Natural killer cell (primary cell): ENCODE measurements at regions not wholly inside any gene's neighbourhood (a gene's known extent, or its start where the extent isn't known, plus 50 kb on each side); places are given as distances from the start of the nearest gene placed in this dataset.

Source experiments
- ATAC-seq, 3 donors: fragments of 150-1000 bp in 2 of 3; fragments of 200-7000 bp in 1 of 3; cut with Tn5 transposase; 1 replicate in 1 of 3; 2 replicates in 2 of 3; pipeline ENCODE4 v1.10.0; 2021; ENCODE audit warnings: mild to moderate bottlenecking in 2 of 3, moderate library complexity in 2 of 3
- DNase-seq, 2 donors: peaks; one replicate each; pipeline versions ENCODE4 v3.0.0 to v3.0.0-alpha.2; 2013 to 2021; ENCODE audit warnings: mixed read lengths in 1 of 2
- H3K27ac ChIP-seq: one replicate; pipeline ENCODE4 v1.5.1; 2013; ENCODE audit warnings: mild to moderate bottlenecking, low read length
- H3K27me3 ChIP-seq: one replicate; pipeline ENCODE4 v1.6.1; 2013; ENCODE audit warnings: low read length; ENCODE audit not compliant: control insufficient read depth, insufficient read depth
- H3K36me3 ChIP-seq: one replicate; pipeline ENCODE4 v1.6.1; 2013; ENCODE audit warnings: low read length; ENCODE audit not compliant: control insufficient read depth, insufficient read depth
- H3K4me1 ChIP-seq: one replicate; pipeline ENCODE4 v1.6.1; 2013; ENCODE audit warnings: low read length; ENCODE audit not compliant: control insufficient read depth, insufficient read depth
- H3K4me3 ChIP-seq: one replicate; pipeline ENCODE4 v1.5.1; 2013; ENCODE audit warnings: low read length
- H3K9me3 ChIP-seq: one replicate; pipeline ENCODE4 v1.6.1; 2013; ENCODE audit warnings: low read length; ENCODE audit not compliant: control insufficient read depth, insufficient read depth
- H3K27ac Mint-ChIP-seq, 2 donors: one replicate each; pipeline ENCODE4 v1.8.0; 2022; ENCODE audit warnings: mild to moderate bottlenecking in 2 of 2, mixed read lengths in 2 of 2, moderate library complexity in 1 of 2
- H3K27me3 Mint-ChIP-seq, 2 donors: one replicate each; pipeline ENCODE4 v1.8.0; 2022; ENCODE audit warnings: low read depth in 2 of 2, mixed read lengths in 2 of 2
- H3K36me3 Mint-ChIP-seq: one replicate; pipeline ENCODE4 v1.8.0; 2022; ENCODE audit warnings: mixed read lengths
- H3K4me1 Mint-ChIP-seq, 2 donors: one replicate each; pipeline ENCODE4 v1.8.0; 2022; ENCODE audit warnings: mixed read lengths in 2 of 2
- H3K4me3 Mint-ChIP-seq: one replicate; pipeline ENCODE4 v1.8.0; 2022; ENCODE audit warnings: mild to moderate bottlenecking, moderate library complexity, mixed read lengths
- H3K9me3 Mint-ChIP-seq, 2 donors: one replicate each; pipeline ENCODE4 v1.8.0; 2022; ENCODE audit warnings: mixed read lengths in 2 of 2
- CTCF ChIP-seq: fragments of 200-600 bp; IDR thresholded peaks from one replicate; pipeline ENCODE4 v1.8.0; 2022; ENCODE audit warnings: antibody characterized with exemption
- WGBS: methylation state at CpG from one replicate; pipeline ENCODE4 v1.1.7; 2013; ENCODE audit warnings: missing lambda C conversion rate; ENCODE audit not compliant: insufficient coverage; 5-methylcytosine and 5-hydroxymethylcytosine counted together
- intact Hi-C: fragments of 100-400 bp; cut with micrococcal nuclease; formaldehyde crosslinking; loops from one replicate; pipeline ENCODE4 v1.14.2; 2022

- WGBS, result 93% methylated on average over 9 of the region's 9 CpGs
- Histone ChIP-seq H3K4me1 (no peaks in the 10 kb centered on the region), H3K27me3 (no peaks in the 10 kb centered on the region), H3K36me3 (no peaks in the 10 kb centered on the region), H3K27ac (no peak overlapping the region), H3K9me3 (no peaks in the 10 kb centered on the region), H3K4me3 (no peak overlapping the region)
- DNase-seq (no peak), ATAC-seq (no peak)
- Mint-ChIP-seq H3K27me3 (no peaks in the 10 kb centered on the region), H3K4me3 (no peak overlapping the region), H3K9me3 (no peaks in the 10 kb centered on the region), H3K4me1 (no peaks in the 10 kb centered on the region), H3K36me3 (no peaks in the 10 kb centered on the region), H3K27ac (no peak overlapping the region)
- no peak for TF ChIP-seq CTCF
- intact Hi-C loops, result no loop called here
These were observed 200.2 kb upstream of the NUDT4 start for GRCh38 chr12:93177208-93178153.

- H3K4me1 Mint-ChIP-seq, result no peaks in the 10 kb centered on the region
- Histone ChIP-seq H3K27me3 (no peaks in the 10 kb centered on the region), H3K9me3 (no peaks in the 10 kb centered on the region), H3K4me1 (no peaks in the 10 kb centered on the region), H3K27ac (no peak overlapping the region), H3K4me3 (no peak overlapping the region), H3K36me3 (no peaks in the 10 kb centered on the region)
- no peaks in the 10 kb centered on the region for H3K9me3 Mint-ChIP-seq
- ATAC-seq, result no peak
- TF ChIP-seq CTCF, result no peak
- intact Hi-C loops, result no loop called here
- WGBS, result 72% methylated on average over 1 of the region's 4 CpGs
- no peak for DNase-seq
- no peaks in the 10 kb centered on the region for H3K36me3 Mint-ChIP-seq
- H3K27me3 Mint-ChIP-seq, result no peaks in the 10 kb centered on the region
- H3K27ac Mint-ChIP-seq, result no peak overlapping the region
- H3K4me3 Mint-ChIP-seq, result no peak overlapping the region
These were observed 199.4 kb upstream of the NUDT4 start for GRCh38 chr12:93178154-93178878.

GRCh38 chr12:93179792-93180191, 197.9 kb upstream of the NUDT4 start:
- H3K9me3 ChIP-seq, result no peaks in the 10 kb centered on the region
- intact Hi-C loops, result no loop called here
- H3K4me3 ChIP-seq, result no peak overlapping the region
- no peak overlapping the region for H3K4me3 Mint-ChIP-seq
- H3K36me3 Mint-ChIP-seq, result no peaks in the 10 kb centered on the region
- TF ChIP-seq CTCF, result no peak
- no peak overlapping the region for H3K27ac Mint-ChIP-seq
- H3K9me3 Mint-ChIP-seq, result no peaks in the 10 kb centered on the region
- H3K27me3 ChIP-seq, result no peaks in the 10 kb centered on the region
- 94% methylated on average over 6 of the region's 6 CpGs for WGBS
- no peak overlapping the region for H3K27ac ChIP-seq
- DNase-seq, result no peak
- no peaks in the 10 kb centered on the region for H3K27me3 Mint-ChIP-seq
- peaks cover 8% of the 10 kb centered on the region for H3K4me1 ChIP-seq
- ATAC-seq, result no peak
- H3K4me1 Mint-ChIP-seq, result peaks cover 10 to 11% of the 10 kb centered on the region in 2 donors
- H3K36me3 ChIP-seq, result no peaks in the 10 kb centered on the region
